ENCODE measurements at regions not wholly inside any gene's neighbourhood (a gene's known extent, or its start where the extent isn't known, plus 50 kb on each side); places are given as distances from the start of the nearest gene placed in this dataset.

- no peak for DNase-seq
These were observed 158.0 kb downstream of the SCP2D1 start for GRCh38 chr20:18971574-18971973.

GRCh38 chr20:18972251-18972876, 158.8 kb downstream of the SCP2D1 start:
- no peak for DNase-seq

GRCh38 chr20:18973529-18974173, 160.1 kb downstream of the SCP2D1 start:
- DNase-seq: no peak

GRCh38 chr20:18974660-18975059, 161.1 kb downstream of the SCP2D1 start:
- DNase-seq: no peak

- no peak for DNase-seq
These were observed 163.9 kb downstream of the SCP2D1 start for GRCh38 chr20:18977441-18977840.

- peak; percentile 8 for DNase-seq
These were observed 164.7 kb downstream of the SCP2D1 start for GRCh38 chr20:18978311-18978710.

GRCh38 chr20:18979132-18979531, 165.5 kb downstream of the SCP2D1 start:
- DNase-seq: no peak

- DNase-seq: no peak
These were observed 168.5 kb downstream of the SCP2D1 start for GRCh38 chr20:18981962-18982539.

- DNase-seq: no peak
These were observed 170.2 kb downstream of the SCP2D1 start for GRCh38 chr20:18983796-18984195.

GRCh38 chr20:18984238-18985200, 170.9 kb downstream of the SCP2D1 start:
- no peak for DNase-seq

GRCh38 chr20:18985551-18985950, 172.0 kb downstream of the SCP2D1 start:
- DNase-seq: no peak

GRCh38 chr20:18986146-18986830, 172.7 kb downstream of the SCP2D1 start:
- DNase-seq: no peak

GRCh38 chr20:18986895-18987580, 173.5 kb downstream of the SCP2D1 start:
- DNase-seq: no peak

- DNase-seq: no peak
These were observed 174.3 kb downstream of the SCP2D1 start for GRCh38 chr20:18987781-18988360.

GRCh38 chr20:18988701-18989100, 175.1 kb downstream of the SCP2D1 start:
- DNase-seq: no peak

GRCh38 chr20:18989736-18990474, 176.3 kb downstream of the SCP2D1 start:
- no peak for DNase-seq

- DNase-seq: no peak
These were observed 177.4 kb downstream of the SCP2D1 start for GRCh38 chr20:18991012-18991411.

GRCh38 chr20:18992418-18992817, 178.8 kb downstream of the SCP2D1 start:
- no peak for DNase-seq

GRCh38 chr20:18995455-18995854, 181.9 kb downstream of the SCP2D1 start:
- no peak for DNase-seq

- DNase-seq: no peak
These were observed 185.5 kb downstream of the SCP2D1 start for GRCh38 chr20:18999086-18999485.

GRCh38 chr20:19000078-19000477, 186.5 kb downstream of the SCP2D1 start:
- DNase-seq: no peak
